ENCODE measurements at regions not wholly inside any gene's neighbourhood (a gene's known extent, or its start where the extent isn't known, plus 50 kb on each side); places are given as distances from the start of the nearest gene placed in this dataset.

- TF ChIP-seq ZNF396 (CRISPR knock-in tag; IDR thresholded peaks at IDR 0.05; ENCODE audit: borderline replicate concordance) (no peak), USF1 (CRISPR knock-in tag; IDR thresholded peaks at IDR 0.05) (no peak), CTCF (IDR thresholded peaks at IDR 0.05) (no peak), SMAD4 (CRISPR knock-in tag; IDR thresholded peaks at IDR 0.05) (no peak), ELF4 (CRISPR knock-in tag; IDR thresholded peaks at IDR 0.05; ENCODE audit: low read depth) (no peak), JUN (CRISPR knock-in tag; IDR thresholded peaks at IDR 0.05) (no peak), MAX (CRISPR knock-in tag; IDR thresholded peaks at IDR 0.05) (no peak), FOXP1 (CRISPR knock-in tag; IDR thresholded peaks at IDR 0.05; ENCODE audit: borderline replicate concordance) (no peak), TEAD4 (CRISPR knock-in tag; IDR thresholded peaks at IDR 0.05) (no peak), HMGA2 (CRISPR knock-in tag; IDR thresholded peaks at IDR 0.05) (no peak), ATF6 (CRISPR knock-in tag; IDR thresholded peaks at IDR 0.05) (no peak)
These were observed 91.9 kb upstream of the EYA2 start for GRCh38 chr20:46802722-46803121.
